Inflammatory macrophage treated with lipopolysaccharide for 1 hour (primary cell): ENCODE measurements at regions not wholly inside any gene's neighbourhood (a gene's known extent, or its start where the extent isn't known, plus 50 kb on each side); places are given as distances from the start of the nearest gene placed in this dataset.
"Not testable (repeated sequence)": the region's sequence is repeated elsewhere in the genome, so short reads cannot be mapped to it uniquely, and the experiment has no call there.

Source experiments
- DNase-seq, 2 donors: peaks; one replicate each; pipeline ENCODE4 v3.0.0-alpha.2; 2020 to 2022

DNA sequence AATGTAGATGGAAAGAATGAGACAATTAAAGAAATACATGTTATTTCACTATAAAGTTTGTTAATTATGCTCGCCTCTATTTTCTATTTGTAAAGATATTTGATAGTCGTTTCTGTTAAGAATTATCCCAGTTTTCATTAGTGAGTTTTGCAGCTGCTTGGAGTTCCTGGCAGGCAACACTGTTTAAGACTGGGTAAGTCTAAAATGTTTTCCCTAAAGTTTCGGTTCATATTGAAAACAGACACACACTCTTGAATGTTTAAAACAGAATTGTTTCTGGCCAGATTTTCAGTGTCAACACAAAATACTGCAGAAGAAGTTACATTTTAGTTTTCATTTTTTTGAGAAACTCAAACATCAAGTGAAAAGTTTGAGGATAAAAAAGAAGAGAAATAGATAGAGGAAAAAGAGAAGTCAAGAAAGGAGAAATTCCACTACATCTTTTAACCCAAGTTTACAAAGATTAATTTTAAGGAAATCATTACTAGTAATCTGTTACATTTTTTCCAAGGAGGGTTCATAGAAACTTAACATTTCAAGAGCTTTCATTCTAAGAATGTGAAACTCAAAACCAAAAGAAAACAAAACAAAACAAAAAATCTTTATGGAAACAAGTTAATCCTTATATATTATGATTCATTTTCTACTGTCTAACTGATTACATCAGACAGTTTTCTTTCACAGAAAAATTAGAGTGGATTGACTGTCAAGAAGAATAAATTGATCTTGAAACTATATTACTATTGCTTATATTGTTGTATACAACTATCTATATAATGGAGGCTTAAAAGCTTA, 305.5 kb downstream of the FAT4 start:
- no peak for DNase-seq

DNA sequence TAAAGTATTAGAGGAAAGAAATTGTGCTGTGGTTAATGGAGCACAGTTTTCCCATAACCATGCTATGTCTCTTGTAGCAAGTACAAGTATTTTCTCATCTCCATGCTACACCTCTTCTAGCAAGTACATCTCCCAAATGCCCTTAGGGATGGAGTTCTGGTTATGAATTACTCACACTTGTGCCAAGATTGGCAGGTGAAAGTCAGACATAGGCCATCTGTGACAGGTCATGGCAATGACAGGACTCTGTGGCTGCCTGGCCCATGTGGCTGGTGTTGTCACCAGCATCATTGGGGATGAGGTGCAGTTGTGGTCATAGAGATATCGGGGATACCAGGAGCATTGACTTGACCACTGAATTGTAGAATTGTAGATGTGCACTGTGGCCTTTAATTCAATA, 310.2 kb downstream of the FAT4 start:
- no peak for DNase-seq

DNA sequence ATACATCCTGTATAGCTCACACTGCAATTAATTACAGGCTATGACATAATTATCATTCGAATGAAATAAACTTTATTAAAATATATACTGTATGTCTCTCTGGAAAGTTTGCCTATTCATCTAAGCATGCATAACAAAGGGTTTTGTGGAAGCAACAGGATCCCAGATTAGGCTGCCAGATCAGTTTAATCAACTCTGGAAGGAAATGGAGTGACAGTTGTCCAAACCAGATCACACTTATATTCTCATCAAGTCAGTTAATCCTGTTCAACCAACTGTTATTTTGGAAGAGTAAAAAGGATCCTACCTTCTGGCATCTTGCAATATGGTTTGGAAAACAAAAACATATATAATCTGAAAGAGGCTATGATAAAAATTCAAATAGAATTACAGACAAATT, 312.2 kb downstream of the FAT4 start:
- no peak for DNase-seq

DNA sequence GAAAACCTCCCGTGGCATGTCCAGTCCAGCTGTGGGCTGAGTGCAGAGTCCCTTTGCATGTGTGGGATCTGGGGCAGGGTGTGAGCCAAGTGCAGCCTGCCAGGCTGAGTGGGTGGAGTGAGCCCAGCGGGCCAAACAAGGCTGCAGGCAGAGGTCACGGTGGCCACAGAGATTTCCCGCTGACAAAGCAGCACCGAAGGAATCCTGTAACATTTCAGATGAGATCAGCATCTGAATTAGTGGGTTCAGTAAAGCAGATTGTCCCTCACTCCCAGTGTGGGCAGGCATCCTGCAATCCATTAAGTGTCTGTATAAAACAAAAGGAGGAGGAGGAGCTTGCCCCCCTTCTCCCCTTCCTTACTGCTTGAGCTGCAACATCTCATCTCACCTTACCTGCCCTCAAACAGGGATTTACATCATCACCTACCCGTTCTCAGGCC, 324.4 kb downstream of the FAT4 start:
- no peak for DNase-seq

DNA sequence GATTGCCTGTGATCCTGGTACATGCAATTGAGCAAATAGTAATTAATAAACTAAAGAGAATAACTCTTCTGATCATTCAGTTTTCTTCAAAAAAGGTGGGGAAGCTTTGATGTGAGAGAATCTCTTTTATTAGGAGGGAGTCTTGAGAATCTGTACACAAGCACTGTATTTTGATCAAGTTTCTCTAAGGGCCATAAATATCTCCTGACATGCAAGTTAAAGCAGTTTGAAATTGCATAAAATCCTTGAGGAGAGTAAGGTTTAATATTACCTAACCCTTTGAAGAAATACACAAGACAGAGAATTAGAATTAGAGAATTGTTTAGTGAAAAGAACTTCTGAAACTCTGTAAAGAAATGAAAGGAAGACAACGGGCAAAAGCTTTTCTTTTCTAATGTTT, 326.9 kb downstream of the FAT4 start:
- DNase-seq, result no peak

DNA sequence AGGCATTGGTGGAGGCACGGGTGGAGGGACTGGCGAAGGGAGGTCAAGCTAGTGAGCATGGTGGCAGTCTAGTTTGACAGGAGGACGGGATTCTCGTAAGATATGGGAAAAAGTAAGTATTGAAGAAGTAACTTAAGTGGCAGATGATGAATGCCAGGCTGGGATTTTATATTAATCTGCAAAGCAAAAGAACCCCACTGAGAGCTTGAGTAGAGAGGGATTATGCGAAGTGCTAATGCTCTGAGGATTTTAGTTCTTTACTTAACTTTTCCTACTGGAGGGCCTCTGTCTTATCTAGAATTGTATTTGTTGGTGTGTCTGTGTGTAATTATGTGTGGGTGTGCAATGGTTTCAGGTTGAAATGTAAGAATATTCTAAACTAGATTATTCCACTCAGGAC, 327.9 kb downstream of the FAT4 start:
- no peak for DNase-seq

DNA sequence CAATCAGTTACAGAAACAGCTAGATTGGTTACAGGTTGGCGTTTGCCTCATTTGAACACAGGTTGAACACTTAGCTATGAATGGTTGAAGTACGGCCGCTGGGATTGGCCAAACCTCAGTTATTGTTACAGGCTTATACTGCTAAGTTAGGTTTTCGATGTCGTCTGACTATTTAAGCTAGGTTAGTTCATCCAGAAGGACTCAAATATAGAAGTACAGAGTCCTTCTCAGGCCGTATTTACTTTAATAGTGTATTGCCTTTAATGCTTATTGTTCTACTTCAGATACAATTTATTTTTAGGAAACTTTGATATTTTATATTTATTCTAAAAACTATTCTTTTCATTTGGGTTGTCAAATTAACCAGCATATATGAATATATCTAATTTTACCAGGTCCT, 334.7 kb downstream of the FAT4 start:
- no peak for DNase-seq

DNA sequence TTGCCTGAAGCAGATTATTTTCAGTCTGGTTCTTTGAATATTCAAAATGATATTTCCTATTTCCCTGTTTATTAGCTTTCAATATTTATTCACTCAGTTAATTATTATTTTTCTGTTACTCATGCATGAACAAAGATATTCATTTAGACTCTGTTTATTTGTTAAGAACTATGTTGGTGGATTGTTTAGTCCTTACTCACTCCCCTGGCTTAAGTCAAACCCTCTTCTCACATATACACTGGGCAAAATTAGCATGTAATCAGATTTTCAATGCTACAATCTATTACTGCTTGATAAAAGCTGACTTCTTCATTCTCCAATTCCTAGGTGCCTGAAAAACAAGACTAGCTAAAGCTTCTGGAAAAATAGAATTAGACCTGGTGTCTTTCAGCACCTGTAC, 335.8 kb downstream of the FAT4 start:
- no peak for DNase-seq

DNA sequence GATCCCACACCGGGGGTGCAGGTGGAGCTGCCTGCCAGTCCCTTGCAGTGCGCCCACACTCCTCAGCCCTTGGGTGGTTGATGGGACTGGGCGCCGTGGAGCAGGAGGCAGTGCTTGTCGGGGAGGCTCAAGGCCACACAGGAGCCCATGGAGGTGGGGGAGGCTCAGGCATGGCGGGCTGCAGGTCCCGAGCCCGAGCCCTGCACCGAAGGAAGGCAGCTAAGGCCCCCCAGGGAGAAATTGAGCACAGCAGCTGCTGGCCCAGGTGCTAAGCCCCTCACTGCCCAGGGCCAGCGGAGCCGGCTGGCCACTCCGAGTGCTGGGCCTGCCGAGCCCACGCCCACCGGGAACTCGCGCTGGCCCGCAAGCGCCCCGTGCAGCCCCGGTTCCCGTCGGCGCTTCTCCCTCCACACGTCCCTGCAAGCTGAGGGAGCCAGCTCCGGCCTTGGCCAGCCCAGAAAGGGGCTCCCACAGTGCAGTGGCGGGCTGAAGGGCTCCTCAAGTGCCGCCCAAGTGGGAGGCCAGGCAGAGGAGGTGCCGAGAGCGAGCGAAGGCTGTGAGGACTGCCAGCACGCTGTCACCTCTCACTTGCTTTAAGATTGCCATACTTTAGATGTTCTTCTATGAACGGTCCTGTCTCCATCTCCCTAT, 337.1 kb downstream of the FAT4 start:
- not testable (repeated sequence) for DNase-seq

GRCh38 chr4:125658773-125659172, 344.0 kb downstream of the FAT4 start:
- DNase-seq, result no peak

- DNase-seq, result no peak
Observed at GRCh38 chr4:125663896-125664767, 349.4 kb downstream of the FAT4 start.

DNA sequence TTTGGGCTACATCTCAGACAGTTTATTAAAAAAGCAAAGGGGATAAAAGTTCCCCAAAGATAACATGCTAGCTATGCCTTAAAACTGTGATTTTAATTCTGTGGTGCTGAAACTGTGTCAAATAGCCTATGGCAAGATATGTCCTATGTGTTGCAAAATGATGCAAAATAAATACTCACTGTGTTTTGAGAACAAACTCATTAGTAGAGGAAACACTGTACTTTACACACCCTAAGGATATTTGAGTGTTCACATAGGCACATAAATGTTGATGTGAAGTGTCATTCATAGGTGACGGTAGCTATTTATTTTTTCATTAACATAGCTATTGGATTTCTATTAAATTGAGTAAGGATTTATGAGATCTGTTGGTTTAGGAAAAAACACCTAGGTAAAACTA, 351.9 kb downstream of the FAT4 start:
- no peak for DNase-seq

DNA sequence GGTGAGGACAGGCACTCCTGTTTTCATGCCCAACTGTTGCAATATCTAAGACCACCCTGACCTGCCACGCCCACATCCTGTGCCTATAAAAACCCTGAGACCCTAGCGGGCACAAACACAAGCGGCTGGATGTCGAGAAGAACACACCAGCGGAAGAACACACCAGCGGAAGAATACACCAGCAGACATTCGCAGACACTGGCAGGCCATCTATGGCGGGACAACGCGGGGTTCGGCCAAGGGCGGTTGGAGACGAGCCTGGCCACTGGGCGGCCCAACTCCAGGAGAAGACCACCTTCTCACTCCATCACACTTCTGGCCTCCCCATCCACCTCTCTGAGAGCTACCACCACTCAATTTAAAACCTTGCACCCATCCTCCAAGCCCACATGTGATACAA, 361.4 kb downstream of the FAT4 start:
- no peak for DNase-seq

- no peak for DNase-seq
Observed at GRCh38 chr4:125676583-125676982, 361.8 kb downstream of the FAT4 start.

- DNase-seq, result no peak
Observed at GRCh38 chr4:125677665-125678307, 363.0 kb downstream of the FAT4 start.

DNA sequence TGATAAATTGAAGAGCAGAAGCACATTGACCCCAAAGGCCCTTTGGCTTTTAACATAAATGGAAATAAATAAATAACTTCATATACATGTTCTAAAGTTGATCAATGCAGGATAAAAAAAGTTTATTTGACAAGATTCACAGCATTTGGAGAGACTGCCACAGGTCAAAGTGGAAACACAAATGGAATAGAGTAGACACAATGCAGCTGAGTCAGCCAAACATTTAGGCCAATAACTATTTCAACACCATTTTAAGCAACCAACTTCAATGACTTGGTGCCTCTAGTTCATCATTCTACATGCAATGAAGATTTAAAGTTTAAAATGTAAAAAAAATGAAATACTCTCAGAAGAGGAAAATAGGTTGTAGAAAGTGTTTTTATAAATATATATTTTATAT, 365.2 kb downstream of the FAT4 start:
- DNase-seq, result no peak

- DNase-seq, result no peak
Observed at GRCh38 chr4:125681240-125681639, 366.5 kb downstream of the FAT4 start.

GRCh38 chr4:125682730-125683129, 368.0 kb downstream of the FAT4 start:
- no peak for DNase-seq

DNA sequence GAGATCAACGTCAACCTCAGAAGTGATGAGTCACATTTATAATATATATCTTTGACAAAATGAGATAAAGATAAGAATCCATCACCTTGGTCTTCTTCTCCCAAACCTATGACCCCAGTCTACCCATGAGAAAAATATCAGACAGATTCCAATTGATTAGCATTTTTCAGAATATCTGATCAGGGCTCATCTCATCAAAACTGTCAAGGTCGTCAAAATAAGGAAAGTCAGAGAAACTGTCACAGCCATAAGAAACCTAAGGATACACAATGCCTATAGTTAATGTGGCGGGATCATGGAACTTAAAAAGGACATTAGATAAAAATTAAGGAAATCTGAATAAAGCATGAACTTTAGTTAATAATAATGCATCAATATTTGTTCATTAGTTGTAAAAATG, 374.1 kb downstream of the FAT4 start:
- DNase-seq, result no peak

- no peak for DNase-seq
Observed at GRCh38 chr4:125689805-125690204, 375.1 kb downstream of the FAT4 start.

- DNase-seq, result no peak
Observed at GRCh38 chr4:125693228-125693627, 378.5 kb downstream of the FAT4 start.

DNA sequence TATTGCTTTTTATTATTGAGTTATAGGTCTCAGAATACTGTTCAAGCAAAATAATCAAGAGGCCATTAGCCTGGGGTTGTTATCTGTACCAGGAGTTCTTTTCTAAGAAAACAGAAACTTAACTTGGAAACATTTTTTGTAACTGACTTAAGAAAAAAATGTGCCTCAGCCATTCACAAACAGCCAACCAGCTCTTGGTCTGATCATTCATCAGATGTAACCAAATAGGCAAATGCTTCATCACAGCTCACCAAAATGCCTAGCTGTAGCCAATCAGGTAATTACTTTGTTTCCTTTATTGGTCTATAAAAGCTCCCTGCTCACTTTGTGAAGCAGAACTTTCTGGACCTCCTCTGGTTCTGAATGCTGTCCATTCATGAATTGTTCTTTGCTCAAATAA, 387.7 kb downstream of the FAT4 start:
- DNase-seq, result no peak

DNA sequence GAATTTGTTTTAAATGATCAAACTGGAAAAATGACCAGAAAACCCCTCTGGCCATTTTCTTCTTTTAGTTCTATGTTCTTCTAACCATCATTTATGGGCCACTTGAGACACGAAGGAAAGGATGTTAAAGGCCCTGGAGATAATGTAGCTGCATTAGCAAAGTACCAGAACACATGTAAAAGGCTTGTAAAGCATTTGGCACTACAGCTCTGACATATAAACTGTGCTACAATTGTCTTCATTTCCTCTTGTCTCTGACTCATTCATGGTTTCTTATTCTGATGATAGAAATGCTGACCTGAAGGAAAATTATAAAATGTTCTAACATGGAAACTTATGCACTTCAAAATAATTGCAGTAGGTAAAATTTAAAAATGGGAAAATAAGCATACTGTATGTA, 388.7 kb downstream of the FAT4 start:
- no peak for DNase-seq
